ENCODE measurements at regions not wholly inside any gene's neighbourhood (a gene's known extent, or its start where the extent isn't known, plus 50 kb on each side); places are given as distances from the start of the nearest gene placed in this dataset.
"Not testable (repeated sequence)": the region's sequence is repeated elsewhere in the genome, so short reads cannot be mapped to it uniquely, and the experiment has no call there.

DNA sequence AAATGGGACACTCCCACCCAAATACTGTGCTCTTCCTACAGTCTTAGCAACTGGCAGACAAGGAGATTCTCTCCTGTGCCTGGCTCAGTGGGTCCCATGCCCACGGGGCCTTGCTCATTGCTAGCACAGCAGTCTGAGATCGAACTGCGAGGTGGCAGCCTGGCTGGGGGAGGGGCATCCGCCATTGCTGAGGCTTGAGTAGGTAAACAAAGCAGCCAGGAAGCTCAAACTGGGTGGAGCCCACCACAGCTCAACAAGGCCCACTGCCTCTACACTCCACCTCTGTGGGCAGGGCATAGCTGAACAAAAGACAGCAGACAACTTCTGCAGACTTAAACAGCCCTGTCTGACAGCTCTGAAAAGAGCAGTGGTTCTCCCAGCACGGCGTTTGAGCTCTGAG is 174.8 kb downstream of the COL12A1 start:
- intact Hi-C loops (cut with micrococcal nuclease): not testable (repeated sequence)

DNA sequence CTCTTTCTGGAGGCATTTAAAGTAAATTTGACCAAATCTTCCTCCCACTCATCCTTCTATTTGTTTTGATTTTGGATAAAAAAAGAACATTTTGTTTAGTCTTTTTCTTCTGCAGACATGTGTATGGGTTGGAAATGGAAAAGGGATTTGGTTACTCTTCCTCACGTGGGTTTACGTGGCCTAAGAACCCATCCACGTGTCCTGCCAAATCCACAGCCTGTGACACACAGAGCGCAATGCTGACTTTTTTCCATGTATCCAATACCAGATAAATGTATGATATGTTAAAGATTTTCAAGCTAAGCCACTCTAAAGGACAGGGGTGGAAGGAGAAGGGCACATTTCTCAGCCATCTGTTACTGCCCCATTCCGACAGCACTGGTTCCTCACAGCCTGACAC is 176.5 kb downstream of the COL12A1 start:
- intact Hi-C loops (cut with micrococcal nuclease): no loop called here

DNA sequence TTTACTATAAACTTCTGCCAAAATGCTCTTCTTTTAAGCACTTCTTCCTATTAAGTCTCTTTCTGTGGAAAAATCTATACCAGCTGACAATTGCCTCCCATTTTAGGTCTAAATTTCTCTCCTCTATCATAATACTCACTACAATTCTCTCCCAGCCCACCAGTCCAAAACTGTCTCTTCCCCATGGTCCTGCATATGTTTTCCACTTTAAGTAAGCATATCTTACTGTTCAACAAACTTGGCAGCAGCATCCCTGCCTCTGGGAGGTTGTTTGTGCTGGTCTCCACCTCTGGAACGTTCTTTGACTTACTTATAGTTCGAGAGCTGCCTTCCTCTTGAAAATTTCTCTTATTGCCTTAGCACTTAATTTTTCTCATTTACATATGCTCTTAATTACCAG is 180.5 kb downstream of the COL12A1 start:
- intact Hi-C loops (cut with micrococcal nuclease): no loop called here

DNA sequence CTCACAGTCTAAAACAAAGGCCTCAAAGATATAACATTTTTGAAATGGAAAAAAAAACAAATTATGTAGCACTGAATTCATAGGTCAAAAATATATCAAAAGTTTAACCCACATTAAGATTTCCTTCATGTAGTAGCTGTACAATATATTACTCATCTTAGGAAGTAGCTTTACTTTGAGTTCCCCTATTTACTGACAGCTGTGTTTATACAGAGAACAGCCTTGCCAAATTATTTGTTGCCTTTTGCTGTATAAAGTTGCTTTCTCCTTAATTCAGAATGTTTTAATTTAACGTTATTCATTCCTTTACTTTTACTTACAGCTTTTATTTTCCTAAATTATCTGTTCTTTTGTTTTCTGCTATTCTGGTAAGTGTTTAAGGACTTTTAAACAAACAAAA is 181.0 kb downstream of the COL12A1 start:
- intact Hi-C loops (cut with micrococcal nuclease): no loop called here

DNA sequence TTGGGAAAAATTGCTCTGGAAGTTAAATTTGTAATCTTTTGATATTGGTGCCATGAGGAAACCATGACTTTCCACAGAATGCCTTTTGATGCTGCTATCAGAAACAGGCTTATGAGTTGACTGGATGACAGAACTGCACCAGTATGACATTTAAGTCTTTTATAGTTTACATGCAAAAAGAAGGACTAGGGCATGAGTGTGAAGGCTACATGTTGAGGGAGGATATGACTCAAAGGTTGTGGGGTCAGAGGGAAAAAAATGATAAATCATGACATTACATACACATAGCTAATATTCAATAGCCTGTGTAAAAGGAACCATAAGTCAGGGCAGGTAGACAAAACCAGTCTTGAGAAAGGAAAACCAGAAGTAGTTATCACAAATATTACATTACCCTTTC is 182.2 kb downstream of the COL12A1 start:
- intact Hi-C loops (cut with micrococcal nuclease): no loop called here

DNA sequence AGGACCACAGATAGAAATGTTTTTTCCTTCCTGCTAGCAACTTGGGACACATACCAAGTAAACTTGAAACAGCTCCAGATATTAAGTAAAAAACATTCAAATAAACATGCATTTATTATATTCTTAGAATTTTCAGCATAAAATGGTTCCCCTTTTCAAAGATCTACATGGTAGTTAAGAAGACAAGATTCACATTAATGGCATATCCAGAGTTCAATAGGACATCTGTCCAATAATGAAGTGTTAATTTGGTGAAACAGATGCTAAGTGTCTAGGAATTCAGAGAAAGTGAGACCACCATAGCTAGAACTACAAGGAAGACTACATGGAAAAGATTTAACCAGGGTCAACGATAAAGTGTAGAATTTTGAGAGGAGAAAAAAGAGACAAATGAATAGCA is 184.9 kb downstream of the COL12A1 start:
- intact Hi-C loops (cut with micrococcal nuclease): no loop called here

DNA sequence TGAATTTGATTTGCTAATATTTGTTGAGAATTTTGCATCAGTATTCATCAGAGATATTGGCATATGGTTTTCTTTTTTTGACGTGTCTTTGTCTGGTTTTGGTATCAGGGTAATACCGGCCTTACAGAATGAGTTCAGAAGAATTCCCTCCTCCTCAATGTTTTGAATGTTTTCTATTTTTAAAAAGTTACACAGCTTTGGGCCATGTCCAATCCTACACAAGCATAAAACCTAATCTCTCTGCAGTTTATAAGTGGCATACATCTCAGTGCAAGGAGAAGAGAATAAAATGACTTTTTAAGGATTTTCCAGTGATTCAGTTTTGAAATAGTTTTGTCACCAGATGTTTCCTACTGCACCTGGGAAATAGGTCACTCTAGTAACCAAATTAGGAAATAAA is 185.5 kb downstream of the COL12A1 start:
- intact Hi-C loops (cut with micrococcal nuclease): no loop called here

DNA sequence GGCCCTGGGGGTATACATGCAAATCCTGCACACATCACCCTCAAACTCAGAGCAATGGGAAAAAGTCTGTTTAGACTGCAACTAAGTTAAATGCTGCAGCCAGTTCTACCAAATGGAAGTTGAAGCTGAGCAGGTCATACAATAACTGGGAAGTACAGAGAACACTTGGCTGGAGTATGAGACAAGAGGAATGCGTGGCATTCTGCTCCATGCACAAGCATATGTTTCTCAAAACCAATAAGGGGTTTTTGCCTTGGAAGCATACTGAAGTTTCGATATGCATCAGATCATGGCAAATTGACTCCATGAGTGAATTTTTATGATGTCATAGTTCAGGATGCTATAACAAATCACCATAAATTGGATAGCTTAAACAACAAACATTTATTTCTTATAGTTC is 193.8 kb downstream of the COL12A1 start:
- intact Hi-C loops (cut with micrococcal nuclease): no loop called here

DNA sequence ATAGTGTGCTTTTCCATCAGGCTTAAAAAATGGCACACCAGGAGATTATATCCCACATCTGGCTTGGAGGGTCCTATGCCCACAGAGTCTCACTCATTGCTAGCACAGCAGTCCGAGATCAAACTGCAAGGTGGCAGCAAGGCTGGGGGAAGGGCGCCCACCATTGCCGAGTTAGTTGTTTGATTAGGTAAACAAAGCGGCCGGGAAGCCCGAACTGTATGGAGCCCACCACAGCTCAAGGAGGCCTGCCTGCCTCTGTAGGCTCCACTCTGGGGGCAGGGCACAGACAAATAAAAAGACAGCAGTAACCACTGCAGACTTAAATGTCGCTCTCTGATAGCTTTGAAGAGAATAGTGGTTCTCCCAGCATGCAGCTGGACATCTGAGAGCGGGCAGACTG is 201.9 kb downstream of the COL12A1 start:
- intact Hi-C loops (cut with micrococcal nuclease): not testable (repeated sequence)

DNA sequence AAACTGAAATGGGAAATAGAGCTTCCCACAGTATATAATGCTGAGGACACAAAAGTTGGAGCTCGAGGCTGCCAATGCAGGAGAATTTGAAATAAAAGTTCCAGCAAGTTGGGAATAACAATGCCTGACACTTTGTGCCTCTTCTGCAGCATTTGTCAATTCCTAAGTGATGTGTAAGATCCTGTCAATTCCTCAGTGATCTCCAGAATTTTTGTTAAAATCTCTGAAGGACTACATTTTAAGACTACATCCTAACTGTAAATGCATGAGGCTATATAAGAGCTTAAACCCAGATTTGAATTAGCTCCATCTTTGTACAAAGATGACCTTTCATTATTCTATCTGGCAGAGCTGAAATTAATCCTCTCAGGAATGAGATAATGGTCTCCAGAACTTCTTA is 208.2 kb downstream of the COL12A1 start:
- intact Hi-C loops (cut with micrococcal nuclease): no loop called here

DNA sequence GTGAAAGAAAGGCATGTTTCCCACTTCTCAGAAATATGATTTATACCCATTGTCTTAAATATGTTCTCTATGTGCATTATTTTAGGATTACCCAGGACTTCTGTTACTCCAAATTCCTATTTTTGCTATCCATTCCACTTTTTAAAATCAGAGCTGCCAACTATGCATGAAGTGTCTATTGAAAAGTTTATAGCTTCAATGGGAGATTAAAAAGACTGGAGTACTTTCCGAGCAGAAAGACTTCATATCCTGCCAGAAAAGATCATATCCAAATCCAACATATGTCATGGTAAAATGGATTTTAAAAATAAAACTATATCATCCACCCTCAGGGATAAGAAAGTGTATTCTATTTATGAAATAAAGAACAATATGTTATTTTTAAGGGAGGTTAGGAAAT is 212.7 kb downstream of the COL12A1 start:
- intact Hi-C loops (cut with micrococcal nuclease): no loop called here

DNA sequence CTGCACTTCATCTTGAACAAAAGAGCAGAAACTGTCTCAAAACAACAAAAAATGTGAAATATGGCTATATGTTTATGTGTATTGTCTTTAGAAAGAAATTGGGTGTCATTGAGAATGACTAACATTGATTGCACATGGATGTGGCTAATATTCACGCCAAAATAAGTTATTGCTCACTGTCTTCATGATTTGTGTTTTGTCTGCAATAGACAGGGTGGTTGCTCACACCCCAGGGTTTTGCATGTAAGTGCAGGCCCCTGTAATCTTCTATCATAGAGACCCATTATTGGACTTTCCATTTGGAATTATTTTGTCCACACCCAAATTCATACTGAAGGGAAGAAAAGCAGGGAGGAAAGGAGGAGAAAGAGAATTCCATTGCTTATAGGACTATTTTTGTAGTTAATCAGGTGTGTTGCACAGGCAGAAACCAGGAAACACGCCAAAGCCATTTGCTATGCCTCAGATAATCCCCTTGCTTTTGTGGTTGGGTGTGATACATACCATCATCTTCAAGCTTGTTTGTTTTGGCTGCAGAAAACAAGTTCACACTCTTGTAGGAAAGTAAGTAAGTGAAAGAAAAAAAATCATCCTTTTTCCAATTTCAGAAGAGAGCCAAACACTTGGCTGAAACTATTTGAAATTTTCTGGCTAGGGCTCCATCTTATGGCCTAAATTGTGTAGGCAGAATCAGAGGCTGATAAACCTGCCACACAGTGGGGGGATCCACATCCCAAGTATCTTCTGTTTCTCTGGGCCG is 214.1 kb downstream of the COL12A1 start:
- intact Hi-C loops (cut with micrococcal nuclease): no loop called here

DNA sequence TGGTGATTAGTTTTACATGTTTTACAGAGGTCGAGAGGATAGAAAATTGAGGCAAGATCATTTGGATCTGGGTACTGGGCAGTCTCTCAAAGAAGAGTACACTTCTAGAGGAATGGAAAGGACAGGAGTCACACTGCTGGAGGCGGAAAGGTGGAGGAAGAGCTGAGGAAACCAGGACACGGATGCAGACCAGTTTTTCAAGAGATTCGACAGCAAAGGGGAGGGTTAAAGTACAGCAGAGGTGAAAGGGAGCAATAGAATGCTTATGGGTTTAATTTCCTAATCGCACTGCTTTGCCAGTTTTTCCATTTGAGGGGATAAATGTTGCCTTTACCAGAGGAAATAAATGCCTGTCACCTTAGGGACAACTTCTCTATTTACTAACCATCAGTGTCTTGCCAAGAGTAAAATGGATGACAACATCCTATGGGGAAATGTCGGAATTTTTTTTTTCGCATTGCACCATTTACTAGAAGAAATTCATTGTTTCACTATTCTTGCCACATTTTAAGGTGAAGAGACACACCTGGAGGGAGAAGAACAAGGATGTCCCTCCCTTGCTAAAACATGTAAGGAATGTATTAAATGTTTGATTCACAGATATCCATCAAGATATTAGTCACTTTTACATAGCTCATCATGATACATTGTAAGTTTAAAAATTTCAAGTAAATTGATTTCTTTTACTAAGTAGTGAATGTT is 226.6 kb downstream of the COL12A1 start:
- intact Hi-C loops (cut with micrococcal nuclease): no loop called here

DNA sequence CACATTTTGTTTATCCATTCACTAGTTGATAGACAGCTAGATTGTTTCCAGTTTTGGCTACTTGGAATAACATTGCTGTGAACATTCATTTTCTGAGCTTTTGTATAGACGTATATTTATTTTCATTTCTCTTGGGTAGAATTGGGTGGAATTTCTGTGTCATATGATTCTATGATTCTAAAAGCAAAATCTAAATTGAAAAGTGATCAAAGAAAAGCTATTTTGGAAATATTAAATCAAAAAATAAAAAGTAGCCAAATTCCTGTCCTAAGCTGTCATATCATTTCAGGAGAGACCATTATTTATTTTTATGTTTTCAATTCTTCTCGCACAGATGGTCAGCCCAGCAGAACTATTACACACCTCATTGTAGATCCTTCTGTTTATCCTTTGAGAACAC is 229.2 kb downstream of the COL12A1 start:
- intact Hi-C loops (cut with micrococcal nuclease): no loop called here

DNA sequence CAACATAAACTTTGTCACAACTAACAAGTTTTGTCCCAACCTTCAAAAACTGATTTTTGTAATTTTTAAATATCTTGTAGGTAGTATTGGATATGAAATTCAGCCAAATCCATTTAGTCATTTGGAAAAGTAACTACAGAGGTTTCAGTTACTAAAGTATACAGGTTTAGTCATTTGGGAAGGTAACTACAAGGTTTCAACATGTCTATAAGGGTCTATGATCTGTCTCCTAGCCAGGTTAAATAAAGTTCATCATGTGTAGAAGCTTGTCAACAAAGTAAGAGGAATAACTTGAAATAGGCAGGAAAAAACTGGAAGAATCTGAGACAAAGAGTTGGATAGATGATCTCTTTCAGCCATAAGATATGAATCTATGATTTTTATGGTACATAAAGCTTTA is 229.8 kb downstream of the COL12A1 start:
- intact Hi-C loops (cut with micrococcal nuclease): no loop called here

DNA sequence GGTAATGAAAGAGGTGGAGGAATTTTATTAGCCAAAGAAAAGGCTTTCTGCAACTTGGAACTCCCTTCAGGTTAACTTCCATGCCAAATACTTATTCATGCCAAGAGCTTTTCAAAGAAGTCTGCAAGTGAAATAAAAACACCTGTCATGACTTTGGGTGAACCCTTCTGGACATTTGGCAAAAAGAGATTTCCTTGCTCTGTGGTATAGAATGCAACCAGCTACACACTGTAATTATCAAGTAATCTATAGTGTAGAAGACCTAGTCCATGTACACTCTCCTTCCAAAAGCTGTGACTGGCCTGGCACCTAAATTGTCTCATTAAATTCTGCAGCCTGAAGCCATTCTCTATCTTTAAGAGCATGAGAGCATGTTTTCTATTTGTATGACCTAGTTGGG is 232.3 kb downstream of the COL12A1 start:
- intact Hi-C loops (cut with micrococcal nuclease): no loop called here

DNA sequence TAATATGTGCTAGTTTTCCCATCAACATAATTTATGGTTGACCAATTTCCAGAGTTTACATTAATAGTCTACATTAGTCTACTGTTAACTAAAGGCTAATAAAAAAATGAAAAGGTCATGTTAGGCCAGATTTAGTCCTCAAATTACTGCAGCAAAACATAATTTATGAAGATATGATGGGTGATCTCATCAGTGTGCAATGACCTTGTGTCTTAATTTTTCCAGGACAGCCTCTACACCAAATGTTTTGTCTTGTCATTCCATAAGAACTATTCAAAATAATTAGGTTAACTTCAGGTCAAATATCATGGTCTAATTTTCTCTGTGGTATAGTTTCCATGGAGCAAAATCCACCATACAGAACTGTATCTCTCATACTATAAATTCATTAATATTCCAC is 234.2 kb downstream of the COL12A1 start:
- intact Hi-C loops (cut with micrococcal nuclease): no loop called here

DNA sequence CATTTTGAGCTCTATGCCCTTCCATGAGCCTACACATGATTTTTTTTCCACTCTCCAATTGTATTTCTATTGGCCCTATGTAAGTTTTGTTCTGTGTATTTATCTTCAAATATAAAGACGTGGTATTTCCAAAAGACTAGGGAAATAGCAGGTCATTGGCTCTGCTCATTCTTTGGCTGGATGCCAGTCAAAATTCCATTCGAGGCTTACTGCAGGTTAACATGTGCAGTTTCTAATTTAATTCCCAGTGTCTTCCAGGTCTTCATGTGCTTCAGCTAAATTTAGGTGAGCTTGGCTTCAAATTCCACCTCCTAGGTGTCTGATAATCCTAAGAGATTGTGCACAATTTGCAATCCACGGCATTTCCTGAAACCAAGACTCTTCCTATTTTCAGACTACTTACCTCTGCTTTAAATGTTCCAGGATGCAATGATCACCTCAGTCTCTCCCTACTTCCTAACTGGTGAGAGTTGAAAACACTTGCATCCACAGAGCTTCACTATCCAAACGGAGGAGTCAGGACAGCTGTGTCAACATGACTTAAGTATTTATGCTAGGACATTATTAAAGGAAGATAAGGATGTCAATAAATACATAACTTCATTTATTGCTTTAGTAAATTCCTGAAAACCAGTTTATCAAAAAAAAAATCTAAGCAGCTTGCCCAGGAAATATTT is 236.1 kb downstream of the COL12A1 start:
- intact Hi-C loops (cut with micrococcal nuclease): no loop called here

DNA sequence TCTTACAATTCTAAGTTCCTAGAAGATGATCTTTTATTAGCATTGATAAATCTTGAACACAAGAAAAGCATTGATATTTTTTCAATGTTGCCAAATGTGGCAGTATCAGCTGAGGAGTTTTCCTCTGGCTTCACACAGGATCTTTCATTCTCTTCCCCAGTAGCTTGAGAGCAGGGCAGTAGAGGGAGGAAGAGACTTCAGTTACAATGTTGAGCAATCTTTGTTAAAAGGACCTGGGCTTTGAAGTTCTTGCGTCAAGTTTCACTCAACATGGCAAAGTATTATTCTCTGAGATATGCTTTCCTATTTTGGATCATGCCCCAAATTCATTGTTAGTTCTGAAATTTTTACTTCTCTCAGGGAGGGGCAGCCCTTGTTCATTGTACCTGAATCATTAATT is 238.0 kb downstream of the COL12A1 start:
- intact Hi-C loops (cut with micrococcal nuclease): no loop called here

DNA sequence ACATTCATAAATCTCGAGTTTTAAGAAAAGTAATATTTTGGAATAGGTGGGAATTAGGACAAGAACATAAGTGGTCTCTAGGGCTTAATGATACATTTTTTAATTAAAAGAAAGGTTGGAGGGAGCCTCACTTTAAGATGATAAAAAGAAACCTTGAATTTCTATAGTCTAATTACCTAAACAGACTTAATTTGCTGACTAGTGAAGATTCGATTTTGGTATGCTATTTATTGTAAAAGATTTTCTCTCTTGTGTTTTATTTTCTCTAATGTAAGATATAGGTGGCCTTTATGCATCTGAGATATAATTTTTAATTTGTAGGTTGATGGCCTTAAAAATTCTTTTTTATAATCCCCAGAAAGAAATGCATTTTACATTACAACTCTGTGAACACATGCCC is 239.1 kb downstream of the COL12A1 start:
- intact Hi-C loops (cut with micrococcal nuclease): no loop called here

DNA sequence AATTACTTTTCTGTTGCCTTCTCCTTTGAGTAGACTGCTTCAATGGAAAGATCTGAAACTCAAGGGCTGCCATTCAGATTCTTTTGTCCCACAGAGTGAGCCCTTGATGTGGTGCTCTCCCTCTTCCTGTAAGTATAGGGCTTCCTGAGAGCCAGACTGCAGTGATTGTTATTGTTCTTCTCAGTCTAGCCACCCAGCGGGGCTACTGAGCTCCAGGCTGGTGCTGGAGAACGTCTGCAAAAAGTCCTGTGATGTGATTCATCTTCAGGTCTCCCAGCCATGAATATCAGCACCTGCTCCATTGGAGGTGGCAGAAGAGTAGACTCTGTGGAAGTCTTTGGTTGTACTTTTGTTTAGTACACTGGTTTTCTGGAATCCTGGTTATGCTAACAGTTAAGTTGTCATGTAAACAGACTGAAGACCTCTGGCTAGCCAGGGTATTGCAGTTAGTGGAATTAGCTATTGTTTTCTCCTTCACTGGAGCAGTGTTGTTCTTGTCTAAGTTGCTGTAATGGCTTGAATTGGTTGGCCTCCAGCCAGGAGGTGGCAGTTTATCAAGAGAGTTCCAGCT is 240.9 kb downstream of the COL12A1 start:
- intact Hi-C loops (cut with micrococcal nuclease): no loop called here
